Loucy (cell line): ENCODE measurements at regions not wholly inside any gene's neighbourhood (a gene's known extent, or its start where the extent isn't known, plus 50 kb on each side); places are given as distances from the start of the nearest gene placed in this dataset.

Experiments
- H2AFZ ChIP-seq: fragments of 200-600 bp; sonication (generic); 2 replicates; pipeline ENCODE4 v1.6.0; 2016; ENCODE audit warnings: antibody characterized with exemption, mild to moderate bottlenecking, low read length, moderate library complexity
- H3F3A ChIP-seq: fragments of 200-600 bp; 2 replicates; pipeline ENCODE4 v1.6.0; 2016; ENCODE audit warnings: antibody characterized with exemption, low read depth, mild to moderate bottlenecking
- H3K27me3 ChIP-seq: fragments of 200-600 bp; sonication (generic); 2 replicates; pipeline ENCODE4 v1.6.1; 2014; ENCODE audit warnings: low read length, mild to moderate bottlenecking; ENCODE audit not compliant: insufficient read depth, poor library complexity, severe bottlenecking
- H3K36me3 ChIP-seq: fragments of 200-600 bp; sonication (generic); 2 replicates; pipeline ENCODE4 v1.6.1; 2016; ENCODE audit warnings: low read length; ENCODE audit not compliant: insufficient read depth
- H3K4me1 ChIP-seq: fragments of 200-600 bp; sonication (generic); 2 replicates; pipeline ENCODE4 v1.5.1; 2014; ENCODE audit warnings: low read length, mild to moderate bottlenecking; ENCODE audit not compliant: insufficient read depth, poor library complexity, severe bottlenecking
- H3K4me2 ChIP-seq: fragments of 200-600 bp; sonication (generic); 2 replicates; pipeline ENCODE4 v1.6.0; 2014; ENCODE audit warnings: antibody characterized with exemption, low read length, low read depth, mild to moderate bottlenecking; ENCODE audit not compliant: poor library complexity, severe bottlenecking
- H3K4me3 ChIP-seq: fragments of 200-600 bp; sonication (generic); 2 replicates; pipeline ENCODE4 v1.5.1; 2014; ENCODE audit warnings: low read length, mild to moderate bottlenecking, mixed read lengths; ENCODE audit not compliant: poor library complexity, severe bottlenecking
- H3K79me2 ChIP-seq: fragments of 200-600 bp; sonication (generic); 2 replicates; pipeline ENCODE4 v1.6.1; 2014; ENCODE audit warnings: low read length; ENCODE audit not compliant: insufficient read depth
- H3K9ac ChIP-seq: fragments of 200-600 bp; sonication (generic); 2 replicates; pipeline ENCODE4 v1.6.0; 2014; ENCODE audit warnings: mild to moderate bottlenecking, low read depth, low read length, moderate library complexity; ENCODE audit not compliant: poor library complexity, severe bottlenecking
- H3K9me2 ChIP-seq: fragments of 200-600 bp; sonication (generic); replicated peaks from 2 replicates; pipeline ENCODE4 v1.6.1; 2016; ENCODE audit warnings: low read depth, low read length, mixed read lengths
- H3K9me3 ChIP-seq: fragments of 200-600 bp; sonication (generic); 2 replicates; pipeline ENCODE4 v1.6.1; 2014; ENCODE audit warnings: mild to moderate bottlenecking, antibody characterized with exemption, low read length, low read depth; ENCODE audit not compliant: insufficient read depth
- H4K20me1 ChIP-seq: fragments of 200-600 bp; sonication (generic); 2 replicates; pipeline ENCODE4 v1.6.0; 2014; ENCODE audit warnings: antibody characterized with exemption, low read length, mild to moderate bottlenecking; ENCODE audit not compliant: insufficient read depth, poor library complexity, severe bottlenecking
- EZH2phosphoT487 ChIP-seq: fragments of 200-600 bp; IDR thresholded peaks from 2 replicates; pipeline ENCODE4 v1.6.1; 2018; ENCODE audit warnings: antibody characterized with exemption, mild to moderate bottlenecking, moderate library complexity, borderline replicate concordance
- TF ChIP-seq, protein P1 (sequence below): fragments of 200-600 bp; sonication (generic); conservative IDR thresholded peaks from 2 replicates; pipeline ENCODE4 v1.5.1; 2014; ENCODE audit warnings: mild to moderate bottlenecking, antibody characterized with exemption, low read length

DNA sequence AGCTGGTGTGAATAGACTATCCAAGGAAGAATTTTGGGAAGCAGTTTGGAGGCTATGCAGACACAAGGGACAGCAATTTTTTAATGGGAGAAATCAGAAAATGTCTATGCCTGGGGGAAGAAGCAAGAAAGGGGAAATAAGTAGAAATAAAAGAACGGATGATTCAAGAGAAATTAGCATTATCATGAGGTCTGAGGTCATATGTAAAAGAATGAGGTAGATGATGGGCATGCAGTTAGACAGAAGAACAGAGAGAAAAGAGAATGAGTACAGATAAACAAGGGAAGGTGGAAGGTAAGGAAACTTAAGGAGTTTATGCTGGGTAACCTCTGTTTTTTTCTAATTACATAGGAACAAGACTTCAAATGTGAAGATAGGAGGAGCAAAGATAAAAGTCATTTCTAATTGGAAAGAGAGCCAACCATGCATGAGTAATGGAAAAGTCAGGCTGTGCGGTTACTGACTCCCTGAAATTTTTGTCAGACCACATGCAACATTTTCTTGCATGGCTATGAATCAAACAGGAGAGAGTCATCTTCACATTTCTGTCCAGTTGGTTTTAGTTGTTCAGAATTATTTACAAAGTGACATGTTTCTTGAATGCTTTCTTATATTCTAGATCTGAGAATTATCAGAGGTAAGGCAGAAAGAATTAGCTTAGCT, 101.0 kb upstream of the PIK3R1 start:
- Histone ChIP-seq H3K79me2 (no peaks in the 10 kb centered on the region), H3F3A (no peaks in the 10 kb centered on the region), H2AFZ (no peak overlapping the region), H4K20me1 (no peaks in the 10 kb centered on the region), H3K4me3 (no peak overlapping the region), H3K27me3 (no peaks in the 10 kb centered on the region), H3K4me1 (peaks cover 5% of the 10 kb centered on the region), H3K9me3 (no peaks in the 10 kb centered on the region), H3K36me3 (no peaks in the 10 kb centered on the region), H3K9me2 (no peaks in the 10 kb centered on the region), H3K9ac (no peak overlapping the region), H3K4me2 (no peak overlapping the region)
- TF ChIP-seq EZH2phosphoT487: no peak
- TF ChIP-seq, protein P1, sequence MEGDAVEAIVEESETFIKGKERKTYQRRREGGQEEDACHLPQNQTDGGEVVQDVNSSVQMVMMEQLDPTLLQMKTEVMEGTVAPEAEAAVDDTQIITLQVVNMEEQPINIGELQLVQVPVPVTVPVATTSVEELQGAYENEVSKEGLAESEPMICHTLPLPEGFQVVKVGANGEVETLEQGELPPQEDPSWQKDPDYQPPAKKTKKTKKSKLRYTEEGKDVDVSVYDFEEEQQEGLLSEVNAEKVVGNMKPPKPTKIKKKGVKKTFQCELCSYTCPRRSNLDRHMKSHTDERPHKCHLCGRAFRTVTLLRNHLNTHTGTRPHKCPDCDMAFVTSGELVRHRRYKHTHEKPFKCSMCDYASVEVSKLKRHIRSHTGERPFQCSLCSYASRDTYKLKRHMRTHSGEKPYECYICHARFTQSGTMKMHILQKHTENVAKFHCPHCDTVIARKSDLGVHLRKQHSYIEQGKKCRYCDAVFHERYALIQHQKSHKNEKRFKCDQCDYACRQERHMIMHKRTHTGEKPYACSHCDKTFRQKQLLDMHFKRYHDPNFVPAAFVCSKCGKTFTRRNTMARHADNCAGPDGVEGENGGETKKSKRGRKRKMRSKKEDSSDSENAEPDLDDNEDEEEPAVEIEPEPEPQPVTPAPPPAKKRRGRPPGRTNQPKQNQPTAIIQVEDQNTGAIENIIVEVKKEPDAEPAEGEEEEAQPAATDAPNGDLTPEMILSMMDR: no peak

DNA sequence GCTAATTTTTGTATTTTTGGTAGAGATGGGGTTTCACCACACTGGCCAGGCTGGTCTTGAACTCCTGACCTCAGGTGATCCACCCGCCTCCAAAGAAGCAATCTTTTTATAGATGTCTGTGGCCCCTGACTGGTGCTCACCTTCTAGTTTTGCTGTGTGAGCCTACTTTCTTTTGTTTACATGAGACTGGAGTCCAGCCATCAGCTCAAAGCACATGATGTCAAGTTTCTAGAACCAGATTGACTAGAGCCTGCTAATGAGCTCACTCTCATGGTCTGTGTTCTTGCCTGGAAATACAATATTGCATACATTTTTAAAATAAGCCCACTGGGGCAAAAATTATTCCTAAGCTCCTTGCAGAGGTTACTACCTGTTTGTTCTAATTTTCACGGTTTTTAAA, 102.9 kb upstream of the PIK3R1 start:
- H4K20me1 ChIP-seq: no peaks in the 10 kb centered on the region
- no peaks in the 10 kb centered on the region for H3K4me1 ChIP-seq
- H3F3A ChIP-seq: no peaks in the 10 kb centered on the region

DNA sequence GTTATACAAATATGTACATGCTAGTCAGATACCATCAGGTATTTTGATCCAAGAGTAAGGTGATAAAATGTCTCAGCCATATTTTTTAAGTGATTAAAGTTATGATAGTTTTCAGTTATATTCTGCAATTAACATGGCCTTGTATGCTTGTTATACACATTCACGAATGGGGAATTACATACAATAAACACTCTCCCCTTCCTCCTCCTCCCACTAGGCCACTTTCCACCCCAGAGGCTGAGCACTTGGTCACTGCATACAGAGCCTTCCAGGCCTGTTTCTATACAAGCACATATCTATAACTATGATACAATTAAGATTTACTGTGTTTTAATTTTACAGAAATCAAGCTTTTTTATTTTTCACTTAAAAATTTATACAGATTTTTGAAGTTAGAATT, 104.7 kb upstream of the PIK3R1 start:
- TF ChIP-seq EZH2phosphoT487: no peak
- TF ChIP-seq, protein P1: no peak
- no peaks in the 10 kb centered on the region for H3K27me3 ChIP-seq
- no peak overlapping the region for H3K4me3 ChIP-seq
- H3K9ac ChIP-seq: no peak overlapping the region
- H3K36me3 ChIP-seq: no peaks in the 10 kb centered on the region
- no peaks in the 10 kb centered on the region for H3K79me2 ChIP-seq
- no peaks in the 10 kb centered on the region for H3K4me1 ChIP-seq
- H3K9me2 ChIP-seq: no peaks in the 10 kb centered on the region
- no peak overlapping the region for H2AFZ ChIP-seq
- H3K4me2 ChIP-seq: no peak overlapping the region
- H4K20me1 ChIP-seq: no peaks in the 10 kb centered on the region
- no peaks in the 10 kb centered on the region for H3F3A ChIP-seq
- no peaks in the 10 kb centered on the region for H3K9me3 ChIP-seq

More for the DNA sequence above, 102.9 kb upstream of the PIK3R1 start:
- Histone ChIP-seq H3K4me2 (no peak overlapping the region), H3K36me3 (no peaks in the 10 kb centered on the region), H3K79me2 (no peaks in the 10 kb centered on the region), H3K4me3 (no peak overlapping the region), H3K9ac (no peak overlapping the region), H3K9me2 (no peaks in the 10 kb centered on the region), H2AFZ (no peak overlapping the region), H3K9me3 (no peaks in the 10 kb centered on the region), H3K27me3 (no peaks in the 10 kb centered on the region)
- no peak for TF ChIP-seq EZH2phosphoT487
- TF ChIP-seq, protein P1: no peak
